B cell (primary cell): ENCODE measurements at regions not wholly inside any gene's neighbourhood (a gene's known extent, or its start where the extent isn't known, plus 50 kb on each side); places are given as distances from the start of the nearest gene placed in this dataset.

Experiments
- EZH2 ChIP-seq: IDR thresholded peaks from 2 replicates; pipeline ENCODE4 v1.6.1; 2012; ENCODE audit warnings: borderline replicate concordance, low read depth, mild to moderate bottlenecking, moderate library complexity, low read length; ENCODE audit not compliant: insufficient read depth, poor library complexity, severe bottlenecking
- TF ChIP-seq, protein P1 (sequence below): fragments of 200-600 bp; IDR thresholded peaks from one replicate; pipeline ENCODE4 v1.8.0; 2022; ENCODE audit warnings: antibody characterized with exemption, mild to moderate bottlenecking

DNA sequence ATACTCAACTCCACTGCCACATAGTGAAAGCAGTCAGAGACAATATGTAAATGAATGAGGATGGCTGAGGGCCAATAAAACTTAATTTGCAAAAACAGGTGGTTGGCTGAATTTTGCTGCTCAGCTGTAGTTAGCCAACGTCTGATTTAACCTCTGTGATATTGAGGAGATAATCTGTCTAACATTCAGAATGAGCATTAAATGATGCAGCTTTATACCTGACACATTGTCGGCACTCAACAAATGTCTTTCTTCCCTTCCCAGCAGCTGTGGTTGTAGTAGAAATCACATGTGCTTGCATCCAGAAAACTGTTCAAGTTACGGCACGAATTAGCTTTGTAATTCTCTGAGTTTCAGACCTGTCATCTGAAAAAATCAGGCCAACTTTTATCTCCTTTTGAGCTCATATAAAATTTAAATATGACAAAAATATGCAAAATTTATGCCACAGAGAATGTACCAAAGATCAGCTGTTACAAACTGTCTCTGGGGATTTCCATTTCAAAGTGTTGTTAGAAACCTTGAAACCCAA is 1239.7 kb downstream of the GATA3 start:
- TF ChIP-seq, protein P1, sequence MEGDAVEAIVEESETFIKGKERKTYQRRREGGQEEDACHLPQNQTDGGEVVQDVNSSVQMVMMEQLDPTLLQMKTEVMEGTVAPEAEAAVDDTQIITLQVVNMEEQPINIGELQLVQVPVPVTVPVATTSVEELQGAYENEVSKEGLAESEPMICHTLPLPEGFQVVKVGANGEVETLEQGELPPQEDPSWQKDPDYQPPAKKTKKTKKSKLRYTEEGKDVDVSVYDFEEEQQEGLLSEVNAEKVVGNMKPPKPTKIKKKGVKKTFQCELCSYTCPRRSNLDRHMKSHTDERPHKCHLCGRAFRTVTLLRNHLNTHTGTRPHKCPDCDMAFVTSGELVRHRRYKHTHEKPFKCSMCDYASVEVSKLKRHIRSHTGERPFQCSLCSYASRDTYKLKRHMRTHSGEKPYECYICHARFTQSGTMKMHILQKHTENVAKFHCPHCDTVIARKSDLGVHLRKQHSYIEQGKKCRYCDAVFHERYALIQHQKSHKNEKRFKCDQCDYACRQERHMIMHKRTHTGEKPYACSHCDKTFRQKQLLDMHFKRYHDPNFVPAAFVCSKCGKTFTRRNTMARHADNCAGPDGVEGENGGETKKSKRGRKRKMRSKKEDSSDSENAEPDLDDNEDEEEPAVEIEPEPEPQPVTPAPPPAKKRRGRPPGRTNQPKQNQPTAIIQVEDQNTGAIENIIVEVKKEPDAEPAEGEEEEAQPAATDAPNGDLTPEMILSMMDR = no peak
- no peak for TF ChIP-seq EZH2
